ENCODE measurements at regions not wholly inside any gene's neighbourhood (a gene's known extent, or its start where the extent isn't known, plus 50 kb on each side); places are given as distances from the start of the nearest gene placed in this dataset.
"Not testable (repeated sequence)": the region's sequence is repeated elsewhere in the genome, so short reads cannot be mapped to it uniquely, and the experiment has no call there.

DNA sequence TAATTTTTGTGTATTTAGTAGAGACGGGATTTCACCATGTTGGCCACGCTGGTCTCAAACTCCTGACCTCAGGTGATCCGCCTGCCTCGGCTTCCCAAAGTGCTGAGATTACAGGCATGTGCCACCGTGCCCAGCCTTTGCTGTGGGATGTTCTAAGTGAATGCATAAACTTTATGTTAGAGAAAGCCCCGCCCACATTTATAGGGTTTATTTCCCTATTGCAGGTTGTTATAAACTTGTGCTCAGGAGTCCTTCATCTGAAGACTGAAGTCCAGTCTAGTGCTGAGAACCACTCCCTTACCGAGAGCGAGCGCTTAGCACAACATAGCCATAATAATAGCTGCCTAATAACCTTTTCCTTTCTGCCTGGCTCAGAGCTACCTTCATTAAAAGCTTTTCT lies 75.4 kb upstream of the ZNF217 start:
- no peak for DNase-seq (ENCODE audit: low spot score)

DNA sequence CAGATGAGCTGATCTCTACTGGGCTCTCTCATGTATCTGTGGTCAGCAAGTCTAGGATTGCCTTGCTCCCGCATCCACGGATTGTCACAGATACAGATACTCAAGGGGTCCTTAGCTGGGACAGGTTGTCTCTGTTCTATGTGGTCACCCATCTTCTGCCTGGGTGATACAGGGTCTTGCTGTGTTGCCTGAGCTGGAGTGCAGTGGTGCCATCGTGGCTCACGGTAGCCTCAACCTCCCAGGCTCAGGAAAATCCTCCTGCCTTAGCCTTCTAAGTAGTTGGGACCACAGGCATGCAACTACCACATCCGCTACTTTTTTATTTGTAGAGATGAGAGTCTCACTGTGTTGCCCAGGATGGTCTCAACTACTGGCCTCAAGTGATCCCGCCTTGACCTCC lies 72.5 kb upstream of the ZNF217 start:
- no peak for DNase-seq (ENCODE audit: low spot score)

DNA sequence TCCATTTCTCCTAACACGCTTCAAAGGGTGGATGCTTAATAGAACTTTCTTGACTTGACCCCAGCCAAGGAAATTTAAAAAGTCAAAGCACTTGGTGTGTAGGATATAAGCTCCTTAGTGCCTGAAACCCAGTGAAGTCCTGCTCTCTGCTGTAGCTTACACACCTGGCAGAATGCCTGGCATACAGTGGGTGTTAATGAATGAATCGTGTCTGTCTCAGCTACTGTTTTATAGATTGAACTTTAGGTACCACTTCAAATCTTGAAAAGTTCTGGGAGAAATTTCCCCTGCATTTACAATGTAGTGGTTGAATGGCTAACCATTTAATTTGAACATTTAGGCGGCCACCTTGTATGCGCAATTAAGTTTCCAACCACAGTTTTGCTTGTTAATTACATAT lies 70.5 kb upstream of the ZNF217 start:
- no peak for DNase-seq (ENCODE audit: low spot score)

- DNase-seq (ENCODE audit: low spot score), result not testable (repeated sequence)
Observed at GRCh38 chr20:53663521-53663920, 69.9 kb upstream of the ZNF217 start.

DNA sequence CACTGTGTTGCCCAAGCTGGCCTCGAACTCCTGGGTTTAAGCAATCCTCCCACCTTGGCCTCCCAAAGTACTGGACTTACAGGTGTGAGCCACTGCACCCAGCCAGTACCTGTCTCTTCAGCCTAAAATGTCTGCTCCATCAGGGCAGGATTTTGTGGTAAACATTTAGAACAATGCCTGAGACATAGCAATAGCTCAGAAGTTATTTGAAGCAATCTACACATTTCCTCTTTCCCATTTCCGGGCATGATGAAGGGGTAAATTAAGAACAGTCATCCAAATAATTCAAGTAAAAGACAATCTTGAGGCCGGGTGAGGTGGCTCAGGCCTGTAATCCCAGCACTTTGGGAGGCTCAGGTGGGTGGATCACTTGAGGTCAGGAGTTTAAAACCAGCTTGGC lies 69.0 kb upstream of the ZNF217 start:
- DNase-seq (ENCODE audit: low spot score), result no peak

GRCh38 chr20:53660947-53661381 lies 67.3 kb upstream of the ZNF217 start:
- no peak for DNase-seq (ENCODE audit: low spot score)

- no peak for DNase-seq (ENCODE audit: low spot score)
Observed at GRCh38 chr20:53660078-53660909, 66.7 kb upstream of the ZNF217 start.

GRCh38 chr20:53658973-53659372 lies 65.3 kb upstream of the ZNF217 start:
- no peak for DNase-seq (ENCODE audit: low spot score)

DNA sequence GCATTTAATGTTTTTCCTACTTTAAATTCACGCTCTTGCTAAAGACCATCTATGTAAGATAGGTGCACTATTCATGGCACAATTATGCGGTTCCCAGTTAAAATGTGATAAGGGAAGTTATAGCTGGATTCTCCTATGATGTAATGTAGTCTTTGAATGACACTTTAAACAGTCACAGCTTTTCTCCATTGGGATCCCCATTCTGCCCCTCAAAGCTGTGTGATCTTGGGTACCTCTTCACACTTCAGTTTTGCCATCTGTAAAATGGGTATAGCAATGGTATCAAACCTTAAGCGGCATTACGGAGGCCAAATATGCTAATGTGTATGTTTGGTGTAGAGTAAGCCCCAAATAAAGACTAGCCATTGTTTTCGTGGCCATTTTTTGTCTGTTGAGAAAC lies 64.7 kb upstream of the ZNF217 start:
- DNase-seq (ENCODE audit: low spot score), result no peak

- no peak for DNase-seq (ENCODE audit: low spot score)
Observed at GRCh38 chr20:53657732-53658131, 64.1 kb upstream of the ZNF217 start.

- no peak for DNase-seq (ENCODE audit: low spot score)
Observed at GRCh38 chr20:53657279-53657678, 63.6 kb upstream of the ZNF217 start.

- DNase-seq (ENCODE audit: low spot score), result no peak
Observed at GRCh38 chr20:53656293-53657202, 62.9 kb upstream of the ZNF217 start.

- DNase-seq (ENCODE audit: low spot score), result no peak
Observed at GRCh38 chr20:53655625-53656292, 62.1 kb upstream of the ZNF217 start.

- peak; percentile 40 for DNase-seq (ENCODE audit: low spot score)
Observed at GRCh38 chr20:53654932-53655624, 61.4 kb upstream of the ZNF217 start.

DNA sequence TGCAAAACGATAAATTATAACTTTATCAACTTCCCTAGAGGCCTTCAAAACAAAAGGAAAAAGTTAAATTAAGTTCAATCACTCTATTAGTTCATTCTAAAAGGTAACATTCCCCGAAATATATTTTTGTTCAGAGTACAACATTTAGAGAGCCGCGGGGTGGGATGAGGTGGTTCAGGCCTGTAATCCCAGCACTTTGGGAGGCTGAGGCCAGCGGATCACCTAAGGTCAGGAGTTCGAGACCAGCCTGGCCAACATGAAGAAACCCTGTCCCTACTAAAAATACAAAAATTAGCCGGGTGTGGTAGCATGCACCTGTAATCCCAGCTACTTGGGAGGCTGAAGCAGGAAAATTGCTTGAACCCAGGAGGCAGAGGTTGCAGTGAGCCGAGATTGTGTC lies 60.9 kb upstream of the ZNF217 start:
- not testable (repeated sequence) for DNase-seq (ENCODE audit: low spot score)

- no peak for DNase-seq (ENCODE audit: low spot score)
Observed at GRCh38 chr20:53652859-53653517, 59.3 kb upstream of the ZNF217 start.

GRCh38 chr20:53652090-53652858 lies 58.6 kb upstream of the ZNF217 start:
- DNase-seq (ENCODE audit: low spot score), result no peak

DNA sequence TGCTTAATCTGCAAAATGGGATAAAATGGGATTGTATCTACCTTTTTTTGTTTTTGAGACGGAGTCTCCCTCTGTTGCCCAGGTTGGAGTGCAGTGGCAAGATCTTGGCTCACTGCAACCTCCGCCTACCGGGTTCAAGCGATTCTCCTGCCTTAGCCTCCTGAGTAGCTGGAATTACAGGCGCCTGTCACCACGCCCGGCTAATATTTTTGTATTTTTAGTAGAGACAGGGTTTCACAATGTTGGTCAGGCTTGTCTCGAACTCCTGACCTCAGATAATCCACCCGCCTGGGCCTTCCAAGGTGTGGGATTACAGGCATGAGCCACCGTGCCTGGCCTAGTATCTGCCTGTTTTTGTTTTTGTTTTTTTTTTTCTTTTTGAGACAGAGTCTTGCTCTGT lies 55.9 kb upstream of the ZNF217 start:
- DNase-seq (ENCODE audit: low spot score), result not testable (repeated sequence)

GRCh38 chr20:53647286-53647821 lies 53.7 kb upstream of the ZNF217 start:
- DNase-seq (ENCODE audit: low spot score), result no peak

DNA sequence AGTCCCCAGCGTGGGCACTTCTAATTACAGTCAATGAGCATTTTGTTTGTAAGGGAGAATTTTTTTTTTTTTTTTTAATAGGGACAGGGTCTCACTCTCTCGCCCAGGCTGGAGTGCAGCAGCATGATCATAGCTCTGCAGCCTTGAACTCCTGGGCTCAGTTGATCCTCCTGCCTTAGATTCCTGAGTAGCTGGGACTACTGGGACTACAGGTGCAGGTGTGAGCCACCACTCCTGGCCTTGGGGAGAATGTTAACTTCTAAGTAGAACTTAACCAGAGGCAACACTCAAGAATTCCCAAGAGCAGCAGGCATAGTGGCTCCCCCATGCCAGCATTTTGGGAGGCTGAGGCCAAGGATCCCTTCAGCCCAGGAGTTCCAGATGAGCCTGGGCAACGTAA lies 52.9 kb upstream of the ZNF217 start:
- DNase-seq (ENCODE audit: low spot score), result no peak

All from germinal center (tissue), 1 donor.